ENCODE measurements at regions not wholly inside any gene's neighbourhood (a gene's known extent, or its start where the extent isn't known, plus 50 kb on each side); places are given as distances from the start of the nearest gene placed in this dataset.

DNA sequence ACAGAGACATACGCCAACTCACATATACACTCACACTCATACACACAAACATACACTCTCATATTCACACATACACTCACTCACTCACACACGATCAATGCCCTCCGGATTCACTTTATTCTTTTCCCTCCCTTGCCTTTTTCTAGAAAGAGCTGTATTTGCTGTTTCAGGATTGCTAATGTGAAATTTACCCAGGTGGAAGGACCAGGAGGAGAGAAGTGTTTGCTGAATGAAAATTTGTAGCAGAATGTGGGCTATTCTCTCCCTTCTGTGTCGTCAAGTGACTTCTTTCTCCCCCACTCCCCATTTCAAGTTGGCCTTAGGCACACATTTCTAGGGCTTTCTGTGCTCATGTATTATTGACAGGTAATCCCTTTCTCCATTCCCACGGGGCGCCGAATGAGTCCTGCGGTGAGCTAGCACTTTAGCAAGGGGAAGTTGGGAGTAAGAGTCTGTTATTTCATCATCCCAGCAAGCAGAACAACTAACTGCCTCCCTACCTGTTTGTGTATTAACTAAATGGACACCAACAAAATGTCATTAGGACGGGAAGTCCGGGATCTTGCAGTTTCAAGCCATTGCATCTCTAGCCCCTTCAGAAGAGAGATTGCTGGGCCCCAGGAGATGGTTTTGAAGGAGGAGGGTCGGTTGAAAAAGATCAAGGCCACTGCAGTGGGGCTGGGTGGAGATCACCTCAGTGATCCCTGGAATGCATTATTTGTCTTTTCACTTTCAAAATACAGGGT, 97.1 kb upstream of the TAF11L2 start:
- peaks cover 62% of the 10 kb centered on the region for H3K4me1 Mint-ChIP-seq
- no peak overlapping the region for H2AFZ ChIP-seq

More for the DNA sequence above, 97.1 kb upstream of the TAF11L2 start:
- Histone ChIP-seq H3K4me1 (ENCODE audit: insufficient read depth) (peaks cover 49% of the 10 kb centered on the region), H4K20me1 (replicated peaks; ENCODE audit: insufficient read depth) (no peaks in the 10 kb centered on the region), H3K36me3 (ENCODE audit: insufficient read depth) (no peaks in the 10 kb centered on the region), H3K27me3 (ENCODE audit: insufficient read depth) (peaks cover 24% of the 10 kb centered on the region), H3K4me3 (peak overlapping the region; percentile 31), H3K79me2 (replicated peaks; ENCODE audit: insufficient read depth) (no peaks in the 10 kb centered on the region), H3K27ac (ENCODE audit: low read depth) (peak overlapping the region; percentile 88), H3K4me2 (peak overlapping the region; percentile 73), H3K9me2 (ENCODE audit: insufficient read depth) (no peaks in the 10 kb centered on the region), H3F3A (replicated peaks; ENCODE audit: low read depth) (peaks cover 6% of the 10 kb centered on the region; the same call in 1 of the 2 replicates)
- Mint-ChIP-seq H3K27ac (peak overlapping the region; percentile 85), H3K36me3 (ENCODE audit: low read depth) (peaks cover 14% of the 10 kb centered on the region), H3K27me3 (ENCODE audit: insufficient read depth, low read depth, poor library complexity) (peaks cover 27% of the 10 kb centered on the region), H3K9me3 (peaks cover 14% of the 10 kb centered on the region), H3K4me3 (peak overlapping the region; percentile 65)
- ATAC-seq = peak; percentile 64
- TF ChIP-seq STAT1 (IDR thresholded peaks at IDR 0.05; ENCODE audit: unreplicated experiment) = no peak
- TF ChIP-seq EZH2 (IDR thresholded peaks at IDR 0.05; ENCODE audit: low read depth, unreplicated experiment) = no peak
- TF ChIP-seq EZH2phosphoT487 (IDR thresholded peaks at IDR 0.05; ENCODE audit: unreplicated experiment) = no peak
- TF ChIP-seq ZNF331 (CRISPR knock-in tag; IDR thresholded peaks at IDR 0.05; ENCODE audit: low read depth) = no peak
- no peak for TF ChIP-seq NANOG (IDR thresholded peaks at IDR 0.05; ENCODE audit: borderline replicate concordance)
- TF ChIP-seq, protein P1, sequence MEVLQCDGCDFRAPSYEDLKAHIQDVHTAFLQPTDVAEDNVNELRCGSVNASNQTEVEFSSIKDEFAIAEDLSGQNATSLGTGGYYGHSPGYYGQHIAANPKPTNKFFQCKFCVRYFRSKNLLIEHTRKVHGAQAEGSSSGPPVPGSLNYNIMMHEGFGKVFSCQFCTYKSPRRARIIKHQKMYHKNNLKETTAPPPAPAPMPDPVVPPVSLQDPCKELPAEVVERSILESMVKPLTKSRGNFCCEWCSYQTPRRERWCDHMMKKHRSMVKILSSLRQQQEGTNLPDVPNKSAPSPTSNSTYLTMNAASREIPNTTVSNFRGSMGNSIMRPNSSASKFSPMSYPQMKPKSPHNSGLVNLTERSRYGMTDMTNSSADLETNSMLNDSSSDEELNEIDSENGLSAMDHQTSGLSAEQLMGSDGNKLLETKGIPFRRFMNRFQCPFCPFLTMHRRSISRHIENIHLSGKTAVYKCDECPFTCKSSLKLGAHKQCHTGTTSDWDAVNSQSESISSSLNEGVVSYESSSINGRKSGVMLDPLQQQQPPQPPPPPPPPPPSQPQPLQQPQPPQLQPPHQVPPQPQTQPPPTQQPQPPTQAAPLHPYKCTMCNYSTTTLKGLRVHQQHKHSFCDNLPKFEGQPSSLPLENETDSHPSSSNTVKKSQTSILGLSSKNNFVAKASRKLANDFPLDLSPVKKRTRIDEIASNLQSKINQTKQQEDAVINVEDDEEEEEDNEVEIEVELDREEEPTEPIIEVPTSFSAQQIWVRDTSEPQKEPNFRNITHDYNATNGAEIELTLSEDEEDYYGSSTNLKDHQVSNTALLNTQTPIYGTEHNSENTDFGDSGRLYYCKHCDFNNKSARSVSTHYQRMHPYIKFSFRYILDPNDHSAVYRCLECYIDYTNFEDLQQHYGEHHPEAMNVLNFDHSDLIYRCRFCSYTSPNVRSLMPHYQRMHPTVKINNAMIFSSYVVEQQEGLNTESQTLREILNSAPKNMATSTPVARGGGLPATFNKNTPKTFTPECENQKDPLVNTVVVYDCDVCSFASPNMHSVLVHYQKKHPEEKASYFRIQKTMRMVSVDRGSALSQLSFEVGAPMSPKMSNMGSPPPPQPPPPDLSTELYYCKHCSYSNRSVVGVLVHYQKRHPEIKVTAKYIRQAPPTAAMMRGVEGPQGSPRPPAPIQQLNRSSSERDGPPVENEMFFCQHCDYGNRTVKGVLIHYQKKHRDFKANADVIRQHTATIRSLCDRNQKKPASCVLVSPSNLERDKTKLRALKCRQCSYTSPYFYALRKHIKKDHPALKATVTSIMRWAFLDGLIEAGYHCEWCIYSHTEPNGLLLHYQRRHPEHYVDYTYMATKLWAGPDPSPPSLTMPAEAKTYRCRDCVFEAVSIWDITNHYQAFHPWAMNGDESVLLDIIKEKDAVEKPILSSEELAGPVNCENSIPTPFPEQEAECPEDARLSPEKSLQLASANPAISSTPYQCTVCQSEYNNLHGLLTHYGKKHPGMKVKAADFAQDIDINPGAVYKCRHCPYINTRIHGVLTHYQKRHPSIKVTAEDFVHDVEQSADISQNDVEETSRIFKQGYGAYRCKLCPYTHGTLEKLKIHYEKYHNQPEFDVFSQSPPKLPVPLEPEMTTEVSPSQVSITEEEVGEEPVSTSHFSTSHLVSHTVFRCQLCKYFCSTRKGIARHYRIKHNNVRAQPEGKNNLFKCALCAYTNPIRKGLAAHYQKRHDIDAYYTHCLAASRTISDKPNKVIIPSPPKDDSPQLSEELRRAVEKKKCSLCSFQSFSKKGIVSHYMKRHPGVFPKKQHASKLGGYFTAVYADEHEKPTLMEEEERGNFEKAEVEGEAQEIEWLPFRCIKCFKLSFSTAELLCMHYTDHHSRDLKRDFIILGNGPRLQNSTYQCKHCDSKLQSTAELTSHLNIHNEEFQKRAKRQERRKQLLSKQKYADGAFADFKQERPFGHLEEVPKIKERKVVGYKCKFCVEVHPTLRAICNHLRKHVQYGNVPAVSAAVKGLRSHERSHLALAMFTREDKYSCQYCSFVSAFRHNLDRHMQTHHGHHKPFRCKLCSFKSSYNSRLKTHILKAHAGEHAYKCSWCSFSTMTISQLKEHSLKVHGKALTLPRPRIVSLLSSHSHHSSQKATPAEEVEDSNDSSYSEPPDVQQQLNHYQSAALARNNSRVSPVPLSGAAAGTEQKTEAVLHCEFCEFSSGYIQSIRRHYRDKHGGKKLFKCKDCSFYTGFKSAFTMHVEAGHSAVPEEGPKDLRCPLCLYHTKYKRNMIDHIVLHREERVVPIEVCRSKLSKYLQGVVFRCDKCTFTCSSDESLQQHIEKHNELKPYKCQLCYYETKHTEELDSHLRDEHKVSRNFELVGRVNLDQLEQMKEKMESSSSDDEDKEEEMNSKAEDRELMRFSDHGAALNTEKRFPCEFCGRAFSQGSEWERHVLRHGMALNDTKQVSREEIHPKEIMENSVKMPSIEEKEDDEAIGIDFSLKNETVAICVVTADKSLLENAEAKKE (CRISPR knock-in tag; IDR thresholded peaks at IDR 0.05) = 0 out of 2 replicates have a peak, but pooled peaks have one; percentile 37
- no peak for TF ChIP-seq CREB1 (CRISPR knock-in tag; IDR thresholded peaks at IDR 0.05; ENCODE audit: low read depth)
- TF ChIP-seq JUNB (IDR thresholded peaks at IDR 0.05; ENCODE audit: unreplicated experiment) = no peak
- TF ChIP-seq ZNF114 (CRISPR knock-in tag; IDR thresholded peaks at IDR 0.05) = no peak
- DNase-seq (ENCODE audit: low spot score) = peak; percentile 53

All from GM23338 (cell line).